GM12892 (cell line): ENCODE measurements at regions not wholly inside any gene's neighbourhood (a gene's known extent, or its start where the extent isn't known, plus 50 kb on each side); places are given as distances from the start of the nearest gene placed in this dataset.

ENCODE experiments used
- DNase-seq: peaks from one replicate; pipeline ENCODE4 v3.0.0; 2011; ENCODE audit not compliant: insufficient read length
- FAIRE-seq: peaks from 2 replicates; lab custom pipeline; 2011; peaks lifted over from hg19 to GRCh38; lab: Jason Lieb, UNC
- POLR2A ChIP-seq: IDR thresholded peaks from 2 replicates; pipeline ENCODE4 v1.6.1; 2011; ENCODE audit warnings: low read depth, low read length, control low read depth
- POLR2AphosphoS5 ChIP-seq: IDR thresholded peaks from 2 replicates; pipeline ENCODE4 v1.6.1; 2011; ENCODE audit warnings: low read depth, low read length, control low read depth
- TAF1 ChIP-seq: IDR thresholded peaks from 2 replicates; pipeline ENCODE4 v1.6.1; 2011; ENCODE audit warnings: low read depth, mild to moderate bottlenecking, control low read depth, low read length, borderline replicate concordance

- DNase-seq (no peak), FAIRE-seq (no peak)
- TF ChIP-seq TAF1 (no peak), POLR2AphosphoS5 (no peak), POLR2A (no peak)
Measured at GRCh38 chr2:156647377-156648010, 211.3 kb downstream of the GPD2 start.

DNA sequence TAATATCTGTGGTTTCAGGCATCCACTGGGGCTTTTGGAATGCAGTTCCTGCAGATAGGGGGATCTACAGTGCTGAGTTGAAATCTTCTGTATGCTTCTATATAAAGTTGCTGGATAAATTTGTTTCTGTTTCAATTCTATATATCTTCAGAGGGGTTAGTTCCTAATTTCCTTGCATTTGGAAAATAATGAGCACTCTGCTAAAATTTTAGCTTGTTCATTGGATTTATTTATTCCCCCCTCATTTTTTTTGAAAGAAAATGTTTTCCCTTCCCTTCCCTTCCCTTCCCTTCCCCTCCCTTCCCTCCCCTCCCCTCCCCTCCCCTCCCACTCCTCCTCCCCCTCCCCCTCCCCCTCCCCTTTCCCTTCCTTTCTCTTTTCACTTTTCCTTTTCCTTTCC is 212.3 kb downstream of the GPD2 start:
- TF ChIP-seq POLR2AphosphoS5, result no peak
- TF ChIP-seq POLR2A, result no peak
- no peak for TF ChIP-seq TAF1
- DNase-seq (no peak), FAIRE-seq (no peak)

DNA sequence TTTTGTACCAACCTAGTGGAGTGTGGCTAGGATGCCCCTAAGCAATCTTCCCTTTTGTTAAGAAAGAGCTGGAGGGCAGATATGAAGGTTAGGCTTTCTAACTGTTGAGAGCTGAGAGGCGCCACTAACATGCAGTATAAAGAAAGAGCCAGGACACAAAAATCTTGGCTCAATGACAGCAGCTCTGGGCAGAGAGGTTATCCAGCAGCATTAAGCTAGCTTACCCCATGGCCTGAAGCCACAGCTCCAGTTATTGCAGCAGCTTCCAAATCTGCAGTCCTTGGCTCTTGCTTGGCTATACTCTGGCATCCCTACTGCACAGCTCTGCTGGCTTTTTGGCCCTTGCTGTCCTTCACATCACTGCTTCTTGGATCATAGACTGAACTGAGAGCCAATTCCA is 213.4 kb downstream of the GPD2 start:
- no peak for DNase-seq
- TF ChIP-seq TAF1, result no peak
- no peak for TF ChIP-seq POLR2AphosphoS5
- TF ChIP-seq POLR2A, result no peak
- FAIRE-seq, result no peak

- FAIRE-seq (no peak), DNase-seq (no peak)
Measured at GRCh38 chr2:156652691-156653090, 216.5 kb downstream of the GPD2 start.

GRCh38 chr2:156653675-156654074 is 217.5 kb downstream of the GPD2 start:
- TF ChIP-seq POLR2A (no peak), POLR2AphosphoS5 (no peak), TAF1 (no peak)
- no peak for DNase-seq
- no peak for FAIRE-seq

More at GRCh38 chr2:156652691-156653090, 216.5 kb downstream of the GPD2 start:
- TF ChIP-seq POLR2AphosphoS5 (no peak), POLR2A (no peak), TAF1 (no peak)

DNA sequence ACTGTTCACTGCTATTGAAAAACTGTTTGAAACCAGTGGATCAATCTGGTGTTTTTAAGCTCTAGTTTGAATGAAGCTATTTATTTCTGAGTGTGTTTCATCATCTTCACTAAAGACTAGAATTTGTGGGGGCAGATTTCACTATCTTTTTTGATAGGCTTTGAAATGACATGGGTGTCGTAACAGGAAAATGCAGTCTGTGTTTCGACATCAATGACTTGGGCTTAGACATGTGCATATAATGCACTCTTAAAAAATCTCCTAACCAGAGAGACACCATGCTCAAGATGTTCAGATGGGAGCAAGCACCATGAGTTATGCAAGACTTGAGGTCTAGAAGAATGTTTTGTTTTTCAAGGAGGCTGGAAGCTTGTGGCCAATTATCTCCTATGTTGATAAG is 221.6 kb downstream of the GPD2 start:
- DNase-seq (no peak), FAIRE-seq (no peak)
- no peak for TF ChIP-seq POLR2AphosphoS5
- TF ChIP-seq TAF1, result no peak
- no peak for TF ChIP-seq POLR2A

DNA sequence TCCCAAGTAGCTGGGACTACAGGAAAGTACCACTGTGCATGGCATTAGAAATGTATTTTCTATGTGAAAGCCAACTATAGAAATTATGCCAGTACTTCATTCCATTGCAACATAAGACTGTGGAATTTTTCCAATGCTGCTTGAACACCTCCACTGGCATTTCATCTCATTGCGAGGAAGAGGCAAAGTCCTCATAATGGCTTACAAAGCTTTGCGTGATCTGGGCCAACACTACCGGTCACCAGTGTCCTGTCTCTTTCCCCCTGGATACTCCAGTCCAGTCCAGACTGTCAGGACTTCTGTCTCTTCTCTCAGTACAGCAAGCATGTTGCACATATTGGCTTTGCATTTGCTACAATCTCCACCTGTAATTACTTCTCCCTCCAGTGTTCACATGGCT is 223.5 kb downstream of the GPD2 start:
- FAIRE-seq, result no peak
- DNase-seq, result no peak
- TF ChIP-seq POLR2AphosphoS5 (no peak), POLR2A (no peak), TAF1 (no peak)

GRCh38 chr2:156663757-156664409 is 227.7 kb downstream of the GPD2 start:
- FAIRE-seq (no peak), DNase-seq (no peak)

DNA sequence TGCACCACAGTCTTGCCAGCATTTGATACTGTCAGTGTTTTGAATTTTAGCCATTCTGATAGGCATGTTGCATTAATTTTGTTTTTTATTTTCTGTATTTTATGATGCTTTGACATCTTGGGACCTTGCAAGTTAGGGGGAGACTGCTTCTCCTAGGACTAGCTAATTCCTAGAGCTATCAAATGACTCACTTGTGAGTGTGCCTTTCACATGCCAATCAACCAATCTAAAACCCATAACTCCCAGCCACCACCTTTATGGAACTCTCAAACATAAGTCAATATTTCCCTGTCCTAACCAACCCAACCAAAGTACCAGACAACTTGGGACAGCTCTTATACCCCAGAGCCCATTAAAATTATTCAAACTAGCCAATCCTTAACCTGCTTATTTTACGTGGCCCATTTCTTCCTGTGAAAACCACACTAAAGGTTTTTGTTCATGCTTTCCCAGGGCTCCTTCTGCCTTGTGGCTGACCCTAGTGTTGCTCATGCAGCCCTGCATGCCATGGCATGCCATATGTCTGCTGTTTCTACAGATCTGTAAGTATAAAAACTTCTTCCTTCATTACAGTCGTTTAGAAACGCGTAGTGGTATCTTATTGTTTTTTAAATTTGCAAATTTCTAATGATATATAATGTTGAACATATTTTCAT is 230.1 kb downstream of the GPD2 start:
- TF ChIP-seq POLR2AphosphoS5 (no peak), TAF1 (no peak), POLR2A (no peak)
- no peak for FAIRE-seq
- no peak for DNase-seq

More at GRCh38 chr2:156663757-156664409, 227.7 kb downstream of the GPD2 start:
- TF ChIP-seq TAF1, result no peak
- TF ChIP-seq POLR2A, result no peak
- no peak for TF ChIP-seq POLR2AphosphoS5

- FAIRE-seq, result no peak
- DNase-seq, result no peak
- no peak for TF ChIP-seq POLR2AphosphoS5
- TF ChIP-seq POLR2A, result no peak
- no peak for TF ChIP-seq TAF1
Measured at GRCh38 chr2:156670104-156670503, 233.9 kb downstream of the GPD2 start.

- TF ChIP-seq TAF1 (no peak), POLR2A (no peak), POLR2AphosphoS5 (no peak)
- DNase-seq (no peak), FAIRE-seq (no peak)
Measured at GRCh38 chr2:156671706-156672361, 235.7 kb downstream of the GPD2 start.
